Brain microvascular endothelial cell (primary cell): ENCODE measurements at regions not wholly inside any gene's neighbourhood (a gene's known extent, or its start where the extent isn't known, plus 50 kb on each side); places are given as distances from the start of the nearest gene placed in this dataset.

Source experiments
- DNase-seq: peaks from one replicate; pipeline ENCODE4 v3.0.0-alpha.2; 2020
- H3K27ac ChIP-seq: fragments of 250-450 bp; sonication (Bioruptor Pico); 2 replicates; pipeline ENCODE4 v1.5.1; 2020; ENCODE audit warnings: mild to moderate bottlenecking, moderate library complexity
- H3K27me3 ChIP-seq: fragments of 250-450 bp; sonication (Bioruptor Pico); replicated peaks from 2 replicates; pipeline ENCODE4 v1.5.1; 2020; ENCODE audit warnings: mild to moderate bottlenecking
- H3K36me3 ChIP-seq: fragments of 250-450 bp; sonication (Bioruptor Pico); replicated peaks from 2 replicates; pipeline ENCODE4 v1.5.1; 2020; ENCODE audit warnings: mild to moderate bottlenecking
- H3K4me3 ChIP-seq: 2 replicates; pipeline ENCODE4 v1.5.1; 2011; ENCODE audit warnings: low read depth, mild to moderate bottlenecking, control low read depth, low read length, moderate library complexity
- in situ Hi-C: cut with HindIII; loops from 2 replicates; pipeline ENCODE4 v1.10.0; 2017; ENCODE audit warnings: low sequenced_read_pairs, low pct_ligation_motif_present
- TF ChIP-seq, protein P1 (sequence below): IDR thresholded peaks from 2 replicates; pipeline ENCODE4 v1.5.1; 2011; ENCODE audit warnings: low read depth, mild to moderate bottlenecking, moderate library complexity, low read length, control low read depth, inconsistent platforms; ENCODE audit errors: missing control alignments

DNA sequence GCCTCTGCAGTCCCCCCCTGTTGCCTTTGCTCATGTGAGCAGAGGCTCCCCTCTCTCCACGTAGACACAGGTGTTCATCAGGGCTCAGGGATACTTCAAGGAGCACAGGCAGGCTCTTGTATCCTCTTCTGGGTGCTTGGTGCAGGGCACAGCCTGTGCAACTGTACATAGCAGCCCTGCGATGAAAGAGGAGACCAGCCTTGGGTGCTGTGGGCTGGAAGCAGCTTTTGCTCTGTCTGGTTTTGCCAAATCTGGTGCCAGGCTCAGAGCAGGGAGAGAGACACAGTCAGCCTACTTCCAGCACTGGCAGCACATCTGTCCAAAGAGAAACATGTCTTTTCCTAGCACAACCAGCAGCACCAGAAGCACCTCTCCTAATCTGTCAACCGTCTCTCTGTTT, 132.1 kb downstream of the ETS2 start:
- no peaks in the 10 kb centered on the region for H3K36me3 ChIP-seq
- no peaks in the 10 kb centered on the region for H3K27me3 ChIP-seq
- TF ChIP-seq, protein P1, sequence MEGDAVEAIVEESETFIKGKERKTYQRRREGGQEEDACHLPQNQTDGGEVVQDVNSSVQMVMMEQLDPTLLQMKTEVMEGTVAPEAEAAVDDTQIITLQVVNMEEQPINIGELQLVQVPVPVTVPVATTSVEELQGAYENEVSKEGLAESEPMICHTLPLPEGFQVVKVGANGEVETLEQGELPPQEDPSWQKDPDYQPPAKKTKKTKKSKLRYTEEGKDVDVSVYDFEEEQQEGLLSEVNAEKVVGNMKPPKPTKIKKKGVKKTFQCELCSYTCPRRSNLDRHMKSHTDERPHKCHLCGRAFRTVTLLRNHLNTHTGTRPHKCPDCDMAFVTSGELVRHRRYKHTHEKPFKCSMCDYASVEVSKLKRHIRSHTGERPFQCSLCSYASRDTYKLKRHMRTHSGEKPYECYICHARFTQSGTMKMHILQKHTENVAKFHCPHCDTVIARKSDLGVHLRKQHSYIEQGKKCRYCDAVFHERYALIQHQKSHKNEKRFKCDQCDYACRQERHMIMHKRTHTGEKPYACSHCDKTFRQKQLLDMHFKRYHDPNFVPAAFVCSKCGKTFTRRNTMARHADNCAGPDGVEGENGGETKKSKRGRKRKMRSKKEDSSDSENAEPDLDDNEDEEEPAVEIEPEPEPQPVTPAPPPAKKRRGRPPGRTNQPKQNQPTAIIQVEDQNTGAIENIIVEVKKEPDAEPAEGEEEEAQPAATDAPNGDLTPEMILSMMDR: no peak
- no peak overlapping the region for H3K27ac ChIP-seq
- in situ Hi-C loops: no loop called here
- no peak for DNase-seq
- no peak overlapping the region for H3K4me3 ChIP-seq

GRCh38 chr21:38937286-38937790, 131.6 kb downstream of the ETS2 start:
- in situ Hi-C loops: no loop called here
- Histone ChIP-seq H3K36me3 (no peaks in the 10 kb centered on the region), H3K27me3 (no peaks in the 10 kb centered on the region), H3K27ac (no peak overlapping the region), H3K4me3 (no peak overlapping the region)
- DNase-seq: no peak
- TF ChIP-seq, protein P1: no peak

DNA sequence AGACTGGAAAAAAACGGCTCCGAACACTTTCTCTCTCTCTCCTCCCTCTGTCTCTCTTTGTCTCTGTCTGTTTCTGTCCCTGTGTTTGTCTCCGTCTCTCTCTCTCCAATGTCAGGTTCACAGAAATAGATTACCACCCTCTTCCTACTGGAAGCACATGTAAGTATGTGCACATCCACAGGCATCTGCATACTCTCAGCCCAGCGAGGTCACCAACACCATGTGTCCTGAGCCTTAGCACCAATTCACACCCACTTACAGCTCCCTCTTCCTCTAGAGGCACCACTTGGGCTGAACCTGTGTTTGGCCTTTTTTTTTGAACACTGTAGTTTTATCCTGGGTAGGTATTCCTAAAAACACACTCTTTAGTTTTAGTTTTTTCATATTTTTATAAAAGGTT, 130.5 kb downstream of the ETS2 start:
- Histone ChIP-seq H3K36me3 (no peaks in the 10 kb centered on the region), H3K27ac (no peak overlapping the region), H3K4me3 (no peak overlapping the region), H3K27me3 (no peaks in the 10 kb centered on the region)
- DNase-seq: no peak
- in situ Hi-C loops: no loop called here
- TF ChIP-seq, protein P1: no peak

DNA sequence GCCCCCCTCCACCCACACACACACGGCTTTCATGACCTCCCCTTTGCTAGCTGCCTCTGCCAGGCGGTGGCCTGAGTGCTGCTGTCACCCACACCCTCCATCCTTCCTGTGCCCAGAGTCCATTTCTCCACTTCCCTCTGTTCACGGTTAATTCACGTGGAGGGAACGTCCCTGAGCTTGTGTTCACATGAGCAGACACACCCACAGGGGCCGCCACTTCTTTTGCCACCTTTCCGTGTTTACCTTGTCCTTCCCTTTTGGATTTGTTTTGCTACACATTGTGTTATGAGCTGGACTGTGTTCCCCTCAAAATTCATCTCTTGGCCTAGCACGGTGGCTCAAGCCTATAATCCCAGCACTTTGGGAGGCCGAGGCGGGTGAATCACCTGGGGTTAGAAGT, 128.0 kb downstream of the ETS2 start:
- TF ChIP-seq, protein P1: no peak
- Histone ChIP-seq H3K4me3 (no peak overlapping the region), H3K36me3 (no peaks in the 10 kb centered on the region), H3K27ac (no peak overlapping the region), H3K27me3 (no peaks in the 10 kb centered on the region)
- in situ Hi-C loops: no loop called here
- no peak for DNase-seq

- no peak overlapping the region for H3K4me3 ChIP-seq
- H3K36me3 ChIP-seq: no peaks in the 10 kb centered on the region
- H3K27me3 ChIP-seq: no peaks in the 10 kb centered on the region
- TF ChIP-seq, protein P1: no peak
- no peak for DNase-seq
- in situ Hi-C loops: no loop called here
- H3K27ac ChIP-seq: no peak overlapping the region
Observed at GRCh38 chr21:38931291-38931690, 125.6 kb downstream of the ETS2 start.

DNA sequence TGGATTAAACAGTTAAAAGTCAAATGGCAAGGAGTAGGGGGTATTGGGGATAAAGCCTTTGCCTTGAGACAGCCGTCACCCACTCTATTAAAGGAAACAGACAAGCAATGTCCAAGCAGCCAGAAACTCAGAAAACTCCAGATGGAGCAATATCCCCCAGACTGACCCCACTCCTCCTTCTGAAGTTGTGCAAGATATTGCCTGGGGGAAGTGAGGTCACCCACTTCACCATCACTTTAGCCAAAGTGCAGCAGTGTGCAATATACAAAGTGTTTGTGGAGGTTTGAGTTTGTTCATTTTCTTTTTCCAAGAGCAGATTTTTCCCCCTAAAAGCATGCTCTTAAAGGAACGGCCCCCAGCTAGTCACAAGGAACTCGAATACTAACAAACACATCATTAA, 125.1 kb downstream of the ETS2 start:
- in situ Hi-C loops: no loop called here
- DNase-seq: no peak
- no peaks in the 10 kb centered on the region for H3K36me3 ChIP-seq
- no peaks in the 10 kb centered on the region for H3K27me3 ChIP-seq
- TF ChIP-seq, protein P1: no peak
- no peak overlapping the region for H3K27ac ChIP-seq
- H3K4me3 ChIP-seq: no peak overlapping the region
